HepG2 (cell line): ENCODE measurements at regions not wholly inside any gene's neighbourhood (a gene's known extent, or its start where the extent isn't known, plus 50 kb on each side); places are given as distances from the start of the nearest gene placed in this dataset.

Source experiments
- AHR ChIP-seq: IDR thresholded peaks from 2 replicates; pipeline ENCODE4 v1.6.1; 2018; ENCODE audit warnings: missing genetic modification reagents, missing compliant biosample characterization
- BHLHE40 ChIP-seq: IDR thresholded peaks from 2 replicates; pipeline ENCODE4 v1.6.1; 2011; ENCODE audit warnings: low read length, improper control_type of control experiment
- GPN1 ChIP-seq: sonication (generic); formaldehyde crosslinking; IDR thresholded peaks from 2 replicates; pipeline ENCODE4 v1.5.1; 2020; ENCODE audit warnings: missing genetic modification reagents, borderline replicate concordance
- NKX3-1 ChIP-seq: sonication (generic); formaldehyde crosslinking; IDR thresholded peaks from 2 replicates; pipeline ENCODE4 v1.5.0; 2020; ENCODE audit warnings: missing genetic modification reagents
- NR2F6 ChIP-seq, 2 experiments: IDR thresholded peaks; 2 replicates each; pipeline ENCODE4 v1.6.1; 2016; ENCODE audit warnings: antibody characterized with exemption in 1 of 2, mild to moderate bottlenecking in 1 of 2
- PCBP2 ChIP-seq: fragments of 200-400 bp; formaldehyde crosslinking; optimal IDR thresholded peaks from 2 replicates; pipeline ENCODE3; 2018; ENCODE audit warnings: low read length, low read depth; ENCODE audit not compliant: poor library complexity, severe bottlenecking
- RXRA ChIP-seq: sonication (generic); formaldehyde crosslinking; IDR thresholded peaks from 2 replicates; pipeline ENCODE4 v1.5.1; 2020; ENCODE audit warnings: missing genetic modification reagents
- TAF1 ChIP-seq: sonication (generic); formaldehyde crosslinking; IDR thresholded peaks from 2 replicates; pipeline ENCODE4 v1.4.0; 2020; ENCODE audit warnings: missing genetic modification reagents
- ZNF430 ChIP-seq: sonication (generic); formaldehyde crosslinking; IDR thresholded peaks from 2 replicates; pipeline ENCODE4 v1.9.0; 2021; ENCODE audit warnings: mild to moderate bottlenecking, missing genetic modification reagents
- ZNF451 ChIP-seq: sonication (generic); formaldehyde crosslinking; IDR thresholded peaks from 2 replicates; pipeline ENCODE4 v1.5.0; 2020; ENCODE audit warnings: mild to moderate bottlenecking, missing genetic modification reagents
- ZNF749 ChIP-seq: sonication (generic); formaldehyde crosslinking; IDR thresholded peaks from 2 replicates; pipeline ENCODE4 v1.8.0; 2022; ENCODE audit warnings: mild to moderate bottlenecking, missing genetic modification reagents, moderate library complexity, borderline replicate concordance
- ZNF782 ChIP-seq: sonication (generic); formaldehyde crosslinking; IDR thresholded peaks from 2 replicates; pipeline ENCODE4 v1.4.0; 2020; ENCODE audit warnings: missing genetic modification reagents, mild to moderate bottlenecking, borderline replicate concordance
- ZUFSP ChIP-seq: sonication (generic); formaldehyde crosslinking; IDR thresholded peaks from 2 replicates; pipeline ENCODE4 v1.9.0; 2021; ENCODE audit warnings: missing genetic modification reagents, mild to moderate bottlenecking, borderline replicate concordance
- TF ChIP-seq, protein P1 (sequence below): sonication (generic); formaldehyde crosslinking; IDR thresholded peaks from 2 replicates; pipeline ENCODE4 v1.5.1; 2020; ENCODE audit warnings: missing genetic modification reagents, mild to moderate bottlenecking, borderline replicate concordance
- TF ChIP-seq, protein P2 (sequence below): sonication (generic); formaldehyde crosslinking; IDR thresholded peaks from one replicate; pipeline ENCODE4 v1.5.1; 2020; ENCODE audit warnings: mild to moderate bottlenecking, missing genetic modification reagents; ENCODE audit errors: not compliant biosample characterization
- TF ChIP-seq, protein P3 (sequence below): sonication (generic); formaldehyde crosslinking; IDR thresholded peaks from 2 replicates; pipeline ENCODE4 v1.5.1; 2020; ENCODE audit warnings: mild to moderate bottlenecking, moderate library complexity, missing genetic modification reagents

DNA sequence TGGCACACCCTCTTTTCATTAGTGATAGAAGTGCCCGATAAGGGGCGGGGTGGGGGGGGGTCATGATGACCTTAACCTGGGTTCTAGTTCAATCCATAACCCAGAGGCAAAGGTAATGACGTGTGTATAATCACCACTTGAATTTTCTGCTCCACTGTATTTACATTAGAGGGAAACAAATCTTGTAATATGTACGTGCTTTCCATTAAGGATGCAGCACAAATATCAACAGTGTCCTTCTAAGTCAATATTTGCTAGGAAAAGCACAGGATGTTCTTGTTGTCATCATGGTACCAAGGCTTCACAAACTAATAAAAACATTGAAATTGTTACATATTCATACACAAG, 121.2 kb upstream of the SLC38A2 start (continued):
- TF ChIP-seq, protein P1, sequence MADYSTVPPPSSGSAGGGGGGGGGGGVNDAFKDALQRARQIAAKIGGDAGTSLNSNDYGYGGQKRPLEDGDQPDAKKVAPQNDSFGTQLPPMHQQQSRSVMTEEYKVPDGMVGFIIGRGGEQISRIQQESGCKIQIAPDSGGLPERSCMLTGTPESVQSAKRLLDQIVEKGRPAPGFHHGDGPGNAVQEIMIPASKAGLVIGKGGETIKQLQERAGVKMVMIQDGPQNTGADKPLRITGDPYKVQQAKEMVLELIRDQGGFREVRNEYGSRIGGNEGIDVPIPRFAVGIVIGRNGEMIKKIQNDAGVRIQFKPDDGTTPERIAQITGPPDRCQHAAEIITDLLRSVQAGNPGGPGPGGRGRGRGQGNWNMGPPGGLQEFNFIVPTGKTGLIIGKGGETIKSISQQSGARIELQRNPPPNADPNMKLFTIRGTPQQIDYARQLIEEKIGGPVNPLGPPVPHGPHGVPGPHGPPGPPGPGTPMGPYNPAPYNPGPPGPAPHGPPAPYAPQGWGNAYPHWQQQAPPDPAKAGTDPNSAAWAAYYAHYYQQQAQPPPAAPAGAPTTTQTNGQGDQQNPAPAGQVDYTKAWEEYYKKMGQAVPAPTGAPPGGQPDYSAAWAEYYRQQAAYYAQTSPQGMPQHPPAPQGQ = no peak
- TF ChIP-seq BHLHE40 (peak; percentile 44; the same call in 1 of the 2 replicates), ZNF430 (CRISPR knock-in tag) (no peak; the same call in 1 of the 2 replicates), RXRA (CRISPR knock-in tag) (peak; percentile 68; the same call in 1 of the 2 replicates), PCBP2 (no peak), NKX3-1 (CRISPR knock-in tag) (no peak), NR2F6 (IDR thresholded peaks at IDR 0.05) (peak; percentile 82), NR2F6 (CRISPR knock-in tag; IDR thresholded peaks at IDR 0.05) (peak; percentile 90), ZNF749 (CRISPR knock-in tag) (no peak), AHR (CRISPR knock-in tag) (no peak), GPN1 (CRISPR knock-in tag) (no peak), ZNF451 (CRISPR knock-in tag) (no peak), ZNF782 (CRISPR knock-in tag) (no peak), TAF1 (CRISPR knock-in tag) (no peak), ZUFSP (CRISPR knock-in tag) (no peak)
- TF ChIP-seq, protein P2, sequence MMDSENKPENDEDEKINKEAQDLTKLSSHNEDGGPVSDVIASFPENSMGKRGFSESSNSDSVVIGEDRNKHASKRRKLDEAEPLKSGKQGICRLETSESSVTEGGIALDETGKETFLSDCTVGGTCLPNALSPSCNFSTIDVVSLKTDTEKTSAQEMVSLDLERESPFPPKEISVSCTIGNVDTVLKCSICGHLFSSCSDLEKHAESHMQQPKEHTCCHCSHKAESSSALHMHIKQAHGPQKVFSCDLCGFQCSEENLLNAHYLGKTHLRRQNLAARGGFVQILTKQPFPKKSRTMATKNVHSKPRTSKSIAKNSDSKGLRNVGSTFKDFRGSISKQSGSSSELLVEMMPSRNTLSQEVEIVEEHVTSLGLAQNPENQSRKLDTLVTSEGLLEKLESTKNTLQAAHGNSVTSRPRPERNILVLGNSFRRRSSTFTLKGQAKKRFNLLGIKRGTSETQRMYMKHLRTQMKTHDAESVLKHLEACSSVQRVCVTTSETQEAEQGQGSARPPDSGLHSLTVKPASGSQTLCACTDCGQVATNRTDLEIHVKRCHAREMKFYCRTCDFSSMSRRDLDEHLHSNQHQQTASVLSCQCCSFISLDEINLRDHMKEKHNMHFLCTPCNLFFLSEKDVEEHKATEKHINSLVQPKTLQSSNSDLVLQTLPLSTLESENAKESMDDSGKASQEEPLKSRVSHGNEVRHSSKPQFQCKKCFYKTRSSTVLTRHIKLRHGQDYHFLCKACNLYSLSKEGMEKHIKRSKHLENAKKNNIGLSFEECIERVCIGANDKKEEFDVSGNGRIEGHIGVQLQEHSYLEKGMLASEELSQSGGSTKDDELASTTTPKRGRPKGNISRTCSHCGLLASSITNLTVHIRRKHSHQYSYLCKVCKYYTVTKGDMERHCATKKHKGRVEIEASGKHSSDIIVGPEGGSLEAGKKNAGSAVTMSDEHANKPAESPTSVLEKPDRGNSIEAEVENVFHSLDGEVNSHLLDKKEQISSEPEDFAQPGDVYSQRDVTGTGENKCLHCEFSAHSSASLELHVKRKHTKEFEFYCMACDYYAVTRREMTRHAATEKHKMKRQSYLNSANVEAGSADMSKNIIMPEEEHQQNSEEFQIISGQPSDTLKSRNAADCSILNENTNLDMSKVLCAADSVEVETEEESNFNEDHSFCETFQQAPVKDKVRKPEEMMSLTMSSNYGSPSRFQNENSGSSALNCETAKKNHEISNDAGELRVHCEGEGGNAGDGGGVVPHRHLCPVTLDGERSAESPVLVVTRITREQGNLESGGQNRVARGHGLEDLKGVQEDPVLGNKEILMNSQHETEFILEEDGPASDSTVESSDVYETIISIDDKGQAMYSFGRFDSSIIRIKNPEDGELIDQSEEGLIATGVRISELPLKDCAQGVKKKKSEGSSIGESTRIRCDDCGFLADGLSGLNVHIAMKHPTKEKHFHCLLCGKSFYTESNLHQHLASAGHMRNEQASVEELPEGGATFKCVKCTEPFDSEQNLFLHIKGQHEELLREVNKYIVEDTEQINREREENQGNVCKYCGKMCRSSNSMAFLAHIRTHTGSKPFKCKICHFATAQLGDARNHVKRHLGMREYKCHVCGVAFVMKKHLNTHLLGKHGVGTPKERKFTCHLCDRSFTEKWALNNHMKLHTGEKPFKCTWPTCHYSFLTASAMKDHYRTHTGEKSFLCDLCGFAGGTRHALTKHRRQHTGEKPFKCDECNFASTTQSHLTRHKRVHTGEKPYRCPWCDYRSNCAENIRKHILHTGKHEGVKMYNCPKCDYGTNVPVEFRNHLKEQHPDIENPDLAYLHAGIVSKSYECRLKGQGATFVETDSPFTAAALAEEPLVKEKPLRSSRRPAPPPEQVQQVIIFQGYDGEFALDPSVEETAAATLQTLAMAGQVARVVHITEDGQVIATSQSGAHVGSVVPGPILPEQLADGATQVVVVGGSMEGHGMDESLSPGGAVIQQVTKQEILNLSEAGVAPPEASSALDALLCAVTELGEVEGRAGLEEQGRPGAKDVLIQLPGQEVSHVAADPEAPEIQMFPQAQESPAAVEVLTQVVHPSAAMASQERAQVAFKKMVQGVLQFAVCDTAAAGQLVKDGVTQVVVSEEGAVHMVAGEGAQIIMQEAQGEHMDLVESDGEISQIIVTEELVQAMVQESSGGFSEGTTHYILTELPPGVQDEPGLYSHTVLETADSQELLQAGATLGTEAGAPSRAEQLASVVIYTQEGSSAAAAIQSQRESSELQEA = no peak
- TF ChIP-seq, protein P3, sequence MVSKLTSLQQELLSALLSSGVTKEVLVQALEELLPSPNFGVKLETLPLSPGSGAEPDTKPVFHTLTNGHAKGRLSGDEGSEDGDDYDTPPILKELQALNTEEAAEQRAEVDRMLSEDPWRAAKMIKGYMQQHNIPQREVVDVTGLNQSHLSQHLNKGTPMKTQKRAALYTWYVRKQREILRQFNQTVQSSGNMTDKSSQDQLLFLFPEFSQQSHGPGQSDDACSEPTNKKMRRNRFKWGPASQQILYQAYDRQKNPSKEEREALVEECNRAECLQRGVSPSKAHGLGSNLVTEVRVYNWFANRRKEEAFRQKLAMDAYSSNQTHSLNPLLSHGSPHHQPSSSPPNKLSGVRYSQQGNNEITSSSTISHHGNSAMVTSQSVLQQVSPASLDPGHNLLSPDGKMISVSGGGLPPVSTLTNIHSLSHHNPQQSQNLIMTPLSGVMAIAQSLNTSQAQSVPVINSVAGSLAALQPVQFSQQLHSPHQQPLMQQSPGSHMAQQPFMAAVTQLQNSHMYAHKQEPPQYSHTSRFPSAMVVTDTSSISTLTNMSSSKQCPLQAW = no peak
